Esophagus muscularis mucosa (tissue), 4 donors: ENCODE measurements at regions not wholly inside any gene's neighbourhood (a gene's known extent, or its start where the extent isn't known, plus 50 kb on each side); places are given as distances from the start of the nearest gene placed in this dataset.
"Not testable (repeated sequence)": the region's sequence is repeated elsewhere in the genome, so short reads cannot be mapped to it uniquely, and the experiment has no call there.

Source experiments
- DNase-seq: peaks from one replicate; pipeline ENCODE4 v3.0.0-alpha.2; 2017; ENCODE audit errors: extremely low spot score
- H3K27ac ChIP-seq, 4 donors: fragments of 200-600 bp; sonication (generic); replicated peaks in 1 of 4; 1 replicate in 3 of 4; 2 replicates in 1 of 4; pipeline ENCODE4 v1.5.1; 2016 to 2019; ENCODE audit warnings: mild to moderate bottlenecking in 1 of 4
- H3K27me3 ChIP-seq, 4 donors: fragments of 200-600 bp; sonication (generic); one replicate each; pipeline versions ENCODE4 v1.5.1 to v1.6.0; 2016 to 2019
- H3K36me3 ChIP-seq, 4 donors: fragments of 200-600 bp; sonication (generic); one replicate each; pipeline ENCODE4 v1.5.1; 2016 to 2019
- H3K4me1 ChIP-seq, 4 donors: fragments of 200-600 bp; sonication (generic); one replicate each; pipeline ENCODE4 v1.5.1; 2016 to 2019
- H3K4me3 ChIP-seq, 4 donors: fragments of 200-600 bp; sonication (generic); 1 replicate in 2 of 4; 2 replicates in 2 of 4; pipeline ENCODE4 v1.5.1; 2016 to 2019; ENCODE audit warnings: mild to moderate bottlenecking in 4 of 4, moderate library complexity in 1 of 4
- H3K9me3 ChIP-seq, 4 donors: fragments of 200-600 bp; sonication (generic); 1 replicate in 3 of 4; 2 replicates in 1 of 4; pipeline ENCODE4 v1.5.1; 2016 to 2019
- EP300 ChIP-seq: sonication (generic); formaldehyde crosslinking; IDR thresholded peaks from one replicate; pipeline ENCODE4 v1.6.1; 2017; ENCODE audit warnings: antibody characterized with exemption
- POLR2A ChIP-seq: fragments of 450-650 bp; IDR thresholded peaks from one replicate; pipeline ENCODE4 v1.6.1; 2017; ENCODE audit warnings: antibody characterized with exemption, moderate library complexity, mild to moderate bottlenecking, low read depth
- POLR2AphosphoS5 ChIP-seq, 2 donors: sonication (generic); formaldehyde crosslinking; IDR thresholded peaks; one replicate each; pipeline ENCODE4 v1.6.1; 2017; ENCODE audit warnings: antibody characterized with exemption in 2 of 2
- WGBS: methylation state at CpG from one replicate; pipeline ENCODE4 v1.1.5; 2018; 5-methylcytosine and 5-hydroxymethylcytosine counted together
- intact Hi-C: fragments of 100-400 bp; cut with DNase I; formaldehyde crosslinking; loops from one replicate; pipeline ENCODE4 v1.15.1; 2023
- TF ChIP-seq, protein P1 (sequence below), 3 experiments: fragments of 200-600 bp in 2 of 3; fragments of 450-650 bp in 1 of 3; sonication (generic) in 2 of 3; IDR thresholded peaks; one replicate each; pipeline ENCODE4 v1.5.1; 2017 to 2019; ENCODE audit warnings: antibody characterized with exemption in 3 of 3, mild to moderate bottlenecking in 2 of 3, moderate library complexity in 1 of 3

DNA sequence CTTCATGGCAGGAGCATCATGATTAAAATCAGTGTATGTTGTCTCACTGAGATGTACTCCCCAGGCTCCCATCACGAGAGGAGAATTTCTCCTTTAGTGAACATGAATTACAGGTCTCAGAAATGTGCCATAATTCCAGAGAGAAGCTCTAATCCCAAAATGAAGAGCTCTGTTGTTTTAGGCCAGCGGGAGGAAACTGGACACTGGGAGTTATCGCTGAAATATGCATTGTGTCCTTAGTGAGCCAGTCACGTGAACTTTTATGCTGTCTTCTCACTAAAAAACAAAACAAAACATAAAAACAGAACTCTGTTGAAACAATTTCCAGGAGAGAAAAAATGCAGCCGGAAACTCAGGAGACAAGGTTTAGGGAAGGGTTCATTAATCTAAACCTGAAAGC, 315.7 kb upstream of the NT5E start:
- H3K4me3 ChIP-seq, result no peak overlapping the region
- WGBS, result 78% methylated on average over 5 of the region's 5 CpGs
- H3K9me3 ChIP-seq, result no peaks in the 10 kb centered on the region
- H3K27me3 ChIP-seq, result no peaks in the 10 kb centered on the region
- intact Hi-C loops, result no loop called here
- peaks cover 0 to 8% (median 5%) of the 10 kb centered on the region in 4 donors for H3K4me1 ChIP-seq
- no peak for DNase-seq
- H3K27ac ChIP-seq, result no peak overlapping the region
- no peak for TF ChIP-seq POLR2A
- no peaks in the 10 kb centered on the region for H3K36me3 ChIP-seq

- H3K27ac ChIP-seq, result no peak overlapping the region
- intact Hi-C loops, result no loop called here
- TF ChIP-seq POLR2A, result no peak
- TF ChIP-seq EP300, result no peak
- no peak for TF ChIP-seq POLR2AphosphoS5 (IDR thresholded peaks at IDR 0.05)
- TF ChIP-seq, protein P1, sequence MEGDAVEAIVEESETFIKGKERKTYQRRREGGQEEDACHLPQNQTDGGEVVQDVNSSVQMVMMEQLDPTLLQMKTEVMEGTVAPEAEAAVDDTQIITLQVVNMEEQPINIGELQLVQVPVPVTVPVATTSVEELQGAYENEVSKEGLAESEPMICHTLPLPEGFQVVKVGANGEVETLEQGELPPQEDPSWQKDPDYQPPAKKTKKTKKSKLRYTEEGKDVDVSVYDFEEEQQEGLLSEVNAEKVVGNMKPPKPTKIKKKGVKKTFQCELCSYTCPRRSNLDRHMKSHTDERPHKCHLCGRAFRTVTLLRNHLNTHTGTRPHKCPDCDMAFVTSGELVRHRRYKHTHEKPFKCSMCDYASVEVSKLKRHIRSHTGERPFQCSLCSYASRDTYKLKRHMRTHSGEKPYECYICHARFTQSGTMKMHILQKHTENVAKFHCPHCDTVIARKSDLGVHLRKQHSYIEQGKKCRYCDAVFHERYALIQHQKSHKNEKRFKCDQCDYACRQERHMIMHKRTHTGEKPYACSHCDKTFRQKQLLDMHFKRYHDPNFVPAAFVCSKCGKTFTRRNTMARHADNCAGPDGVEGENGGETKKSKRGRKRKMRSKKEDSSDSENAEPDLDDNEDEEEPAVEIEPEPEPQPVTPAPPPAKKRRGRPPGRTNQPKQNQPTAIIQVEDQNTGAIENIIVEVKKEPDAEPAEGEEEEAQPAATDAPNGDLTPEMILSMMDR (IDR thresholded peaks at IDR 0.05), result no peak
- 68% methylated on average over 1 of the region's 1 CpG for WGBS
- H3K9me3 ChIP-seq, result no peaks in the 10 kb centered on the region
- H3K4me3 ChIP-seq, result no peak overlapping the region
- no peak for DNase-seq
- H3K4me1 ChIP-seq, result peaks cover 0 to 8% (median 5%) of the 10 kb centered on the region in 4 donors
- H3K27me3 ChIP-seq, result no peaks in the 10 kb centered on the region
- no peaks in the 10 kb centered on the region for H3K36me3 ChIP-seq
These were observed 317.8 kb upstream of the NT5E start for GRCh38 chr6:85132091-85132490.

GRCh38 chr6:85130743-85131142, 319.1 kb upstream of the NT5E start:
- intact Hi-C loops, result no loop called here
- no peak for DNase-seq
- H3K27ac ChIP-seq, result no peak overlapping the region
- peaks cover 0 to 4% (median 0%) of the 10 kb centered on the region in 4 donors for H3K4me1 ChIP-seq
- H3K9me3 ChIP-seq, result no peaks in the 10 kb centered on the region
- H3K27me3 ChIP-seq, result no peaks in the 10 kb centered on the region
- 74% methylated on average over 3 of the region's 3 CpGs for WGBS
- TF ChIP-seq EP300 (no peak), POLR2AphosphoS5 (IDR thresholded peaks at IDR 0.05) (no peak), POLR2A (no peak)
- TF ChIP-seq, protein P1 (IDR thresholded peaks at IDR 0.05), result no peak
- no peak overlapping the region for H3K4me3 ChIP-seq
- no peaks in the 10 kb centered on the region for H3K36me3 ChIP-seq

GRCh38 chr6:85129881-85130280, 320.0 kb upstream of the NT5E start:
- TF ChIP-seq POLR2AphosphoS5 (IDR thresholded peaks at IDR 0.05) (no peak), POLR2A (no peak), EP300 (no peak)
- TF ChIP-seq, protein P1 (IDR thresholded peaks at IDR 0.05), result no peak
- Histone ChIP-seq H3K9me3 (no peaks in the 10 kb centered on the region), H3K36me3 (no peaks in the 10 kb centered on the region), H3K27me3 (no peaks in the 10 kb centered on the region), H3K4me1 (no peaks in the 10 kb centered on the region), H3K27ac (no peak overlapping the region), H3K4me3 (no peak overlapping the region)
- WGBS, result 89% methylated on average over 5 of the region's 5 CpGs
- intact Hi-C loops, result no loop called here
- no peak for DNase-seq

DNA sequence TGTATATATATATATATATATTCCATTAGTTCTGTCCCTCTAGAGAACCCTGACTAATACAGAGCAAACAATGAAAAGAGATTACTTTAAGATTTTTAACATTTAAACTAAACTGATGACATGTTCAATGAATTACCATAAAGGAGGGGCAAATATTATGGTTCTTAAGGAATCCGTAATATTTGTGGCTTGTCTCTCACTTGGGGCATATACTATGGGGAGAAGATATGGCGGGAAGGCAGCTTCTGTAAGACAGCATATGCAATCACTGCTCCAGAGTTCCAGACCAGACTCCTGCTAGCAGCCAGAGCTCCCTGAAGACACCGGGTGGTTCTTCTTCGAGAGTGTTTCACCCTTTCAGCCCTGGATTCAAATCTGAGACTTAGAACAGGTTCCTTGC, 321.1 kb upstream of the NT5E start:
- Histone ChIP-seq H3K27ac (no peak overlapping the region), H3K36me3 (no peaks in the 10 kb centered on the region), H3K4me1 (no peaks in the 10 kb centered on the region), H3K9me3 (no peaks in the 10 kb centered on the region), H3K4me3 (no peak overlapping the region), H3K27me3 (no peaks in the 10 kb centered on the region)
- intact Hi-C loops, result no loop called here
- TF ChIP-seq POLR2AphosphoS5 (IDR thresholded peaks at IDR 0.05), result no peak
- no peak for TF ChIP-seq EP300
- TF ChIP-seq POLR2A, result no peak
- TF ChIP-seq, protein P1 (IDR thresholded peaks at IDR 0.05), result no peak
- DNase-seq, result no peak
- 68% methylated on average over 3 of the region's 4 CpGs for WGBS

DNA sequence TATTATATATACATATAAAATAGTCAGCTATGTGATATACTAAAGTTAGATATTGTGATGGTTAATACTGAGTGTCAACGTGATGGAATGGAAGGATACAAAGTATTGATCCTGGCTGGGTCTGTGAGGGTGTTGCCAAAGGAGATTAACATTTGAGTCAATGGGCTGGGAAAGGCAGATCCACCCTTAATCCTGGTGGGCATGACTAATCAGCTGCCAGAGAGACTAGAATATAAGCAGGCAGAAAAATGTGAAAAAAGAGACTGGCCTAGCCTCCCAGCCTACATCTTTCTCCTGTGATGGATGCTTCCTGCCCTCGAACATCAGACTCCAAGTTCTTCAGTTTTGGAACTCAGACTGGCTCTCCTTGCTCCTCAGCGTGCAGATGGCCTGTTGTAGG, 321.6 kb upstream of the NT5E start:
- 75% methylated on average over 3 of the region's 3 CpGs for WGBS
- H3K27me3 ChIP-seq, H3K4me1 ChIP-seq, intact Hi-C loops, DNase-seq, H3K27ac ChIP-seq, H3K36me3 ChIP-seq, H3K9me3 ChIP-seq, H3K4me3 ChIP-seq: not testable (repeated sequence)
